ENCODE measurements at regions not wholly inside any gene's neighbourhood (a gene's known extent, or its start where the extent isn't known, plus 50 kb on each side); places are given as distances from the start of the nearest gene placed in this dataset.
"Not testable (repeated sequence)": the region's sequence is repeated elsewhere in the genome, so short reads cannot be mapped to it uniquely, and the experiment has no call there.

GRCh38 chr4:82171531-82172155 lies 202.1 kb downstream of the HNRNPD start:
- DNase-seq: no peak

GRCh38 chr4:82149750-82150149 lies 224.0 kb downstream of the HNRNPD start:
- no peak for DNase-seq

- DNase-seq: no peak
Observed at GRCh38 chr4:82145850-82146249, 227.9 kb downstream of the HNRNPD start.

- DNase-seq: no peak
Observed at GRCh38 chr4:82140422-82140821, 233.4 kb downstream of the HNRNPD start.

- no peak for DNase-seq
Observed at GRCh38 chr4:82139287-82139686, 234.5 kb downstream of the HNRNPD start.

GRCh38 chr4:82138374-82138773 lies 235.4 kb downstream of the HNRNPD start:
- no peak for DNase-seq

GRCh38 chr4:82136161-82136801 lies 237.5 kb downstream of the HNRNPD start:
- DNase-seq: no peak

- DNase-seq: no peak
Observed at GRCh38 chr4:82128355-82128754, 245.4 kb downstream of the HNRNPD start.

GRCh38 chr4:82126512-82127040 lies 247.2 kb downstream of the HNRNPD start:
- DNase-seq: no peak

GRCh38 chr4:82125787-82126297 lies 247.9 kb downstream of the HNRNPD start:
- DNase-seq: no peak

- no peak for DNase-seq
Observed at GRCh38 chr4:82124932-82125786, 248.6 kb downstream of the HNRNPD start.

- no peak for DNase-seq
Observed at GRCh38 chr4:82124365-82124764, 249.4 kb downstream of the HNRNPD start.

- no peak for DNase-seq
Observed at GRCh38 chr4:82123934-82124333, 249.9 kb downstream of the HNRNPD start.

GRCh38 chr4:82115183-82115582 lies 258.6 kb downstream of the HNRNPD start:
- not testable (repeated sequence) for DNase-seq

GRCh38 chr4:82108506-82108905 lies 265.3 kb downstream of the HNRNPD start:
- no peak for DNase-seq

GRCh38 chr4:82104578-82104977 lies 269.2 kb downstream of the HNRNPD start:
- no peak for DNase-seq

GRCh38 chr4:82099928-82100579 lies 273.7 kb downstream of the HNRNPD start:
- DNase-seq: peak; percentile 22

- no peak for DNase-seq
Observed at GRCh38 chr4:82097504-82097903, 276.3 kb downstream of the HNRNPD start.

- DNase-seq: no peak
Observed at GRCh38 chr4:82090717-82091116, 283.1 kb downstream of the HNRNPD start.

GRCh38 chr4:82084747-82085146 lies 289.0 kb downstream of the HNRNPD start:
- DNase-seq: no peak

- not testable (repeated sequence) for DNase-seq
Observed at GRCh38 chr4:82077471-82077995, 296.3 kb downstream of the HNRNPD start.

GRCh38 chr4:82076809-82077208 lies 297.0 kb downstream of the HNRNPD start:
- DNase-seq: no peak

GRCh38 chr4:82076359-82076758 lies 297.4 kb downstream of the HNRNPD start:
- DNase-seq: no peak

Data from femur (tissue), 1 donor.